ENCODE measurements at regions not wholly inside any gene's neighbourhood (a gene's known extent, or its start where the extent isn't known, plus 50 kb on each side); places are given as distances from the start of the nearest gene placed in this dataset.

DNA sequence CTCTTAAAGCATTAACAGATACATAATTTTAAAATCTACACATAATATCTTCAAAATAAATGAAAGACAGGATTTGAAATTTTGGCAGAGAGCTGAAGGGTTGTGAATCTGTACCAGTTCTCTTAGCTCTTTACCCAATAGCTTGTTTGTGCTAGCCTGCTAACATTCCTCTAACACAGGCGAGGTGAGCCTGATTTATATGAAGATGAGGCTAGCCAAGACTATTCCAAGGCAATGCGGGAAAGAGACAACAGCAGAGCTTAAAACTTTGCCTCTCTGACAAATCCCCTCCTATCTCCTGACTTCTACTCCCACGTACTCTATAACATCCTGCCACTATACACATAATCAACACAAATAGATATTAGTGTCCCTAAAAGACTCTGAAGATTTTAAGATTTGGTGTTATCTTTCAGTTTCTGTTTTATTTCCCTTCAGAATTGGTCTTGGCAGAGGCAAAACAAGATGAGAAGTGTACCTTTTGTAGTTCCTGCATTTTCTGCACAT lies 745.6 kb upstream of the ZNF608 start:
- no peak for DNase-seq (ENCODE audit: low read depth, low spot score)
- H3K27ac ChIP-seq, result no peak overlapping the region

DNA sequence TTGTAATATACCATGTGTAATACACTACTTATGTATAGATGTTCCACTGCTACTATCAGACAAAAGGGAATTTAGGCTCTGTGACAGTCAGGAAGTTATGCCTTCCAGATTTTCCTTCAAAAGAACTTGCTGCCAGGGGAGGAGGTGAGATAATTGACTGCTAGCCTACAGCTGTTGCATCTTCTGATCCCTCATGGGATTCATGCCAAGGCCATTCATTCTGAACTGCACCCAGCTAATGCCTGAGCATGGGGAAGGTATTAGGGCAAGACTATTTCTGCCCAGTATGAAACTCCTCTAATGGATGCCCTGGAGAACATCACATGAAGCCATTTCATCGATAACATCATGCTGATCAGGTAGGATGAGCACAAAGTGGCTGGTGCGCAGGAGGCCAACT lies 746.5 kb upstream of the ZNF608 start:
- no peak for DNase-seq (ENCODE audit: low read depth, low spot score)
- H3K27ac ChIP-seq, result no peak overlapping the region

GRCh38 chr5:125496393-125496792 lies 750.0 kb upstream of the ZNF608 start:
- no peak for DNase-seq (ENCODE audit: low read depth, low spot score)
- H3K27ac ChIP-seq, result no peak overlapping the region

- DNase-seq (ENCODE audit: low read depth, low spot score), result no peak
- H3K27ac ChIP-seq, result no peak overlapping the region
Measured at GRCh38 chr5:125497651-125498050, 751.2 kb upstream of the ZNF608 start.

DNA sequence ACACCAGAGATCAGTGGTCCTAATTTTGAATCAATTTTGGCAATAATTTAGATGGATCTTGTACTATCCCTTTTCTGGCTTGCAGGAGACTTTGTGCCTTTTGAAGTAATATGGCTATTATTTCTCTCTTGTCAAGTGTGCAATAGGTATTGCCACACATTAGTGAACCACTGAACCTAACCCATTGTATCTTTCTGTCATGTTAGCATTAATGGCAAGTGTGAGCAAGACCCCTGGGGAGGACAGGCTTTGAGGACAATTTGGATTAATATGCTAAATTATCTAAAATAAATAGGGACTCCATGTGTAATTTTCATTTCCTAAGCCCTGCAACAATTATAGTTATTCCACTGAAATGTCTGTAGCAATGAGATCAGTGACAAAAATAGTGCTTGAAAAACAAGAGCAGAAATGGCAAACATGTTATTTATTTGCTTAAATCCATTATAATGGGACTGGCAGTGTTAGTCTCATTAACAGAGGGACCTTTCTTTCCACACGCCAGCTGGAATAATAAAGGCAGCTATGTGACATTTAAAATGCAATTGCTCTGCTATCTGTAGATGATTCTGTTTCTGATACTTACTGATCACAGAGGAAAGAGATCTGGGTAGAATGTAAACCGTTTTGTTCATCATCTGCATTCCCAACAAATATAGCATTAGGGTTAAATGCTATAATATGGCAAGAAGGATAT lies 753.3 kb upstream of the ZNF608 start:
- no peak overlapping the region for H3K27ac ChIP-seq
- DNase-seq (ENCODE audit: low read depth, low spot score), result no peak

DNA sequence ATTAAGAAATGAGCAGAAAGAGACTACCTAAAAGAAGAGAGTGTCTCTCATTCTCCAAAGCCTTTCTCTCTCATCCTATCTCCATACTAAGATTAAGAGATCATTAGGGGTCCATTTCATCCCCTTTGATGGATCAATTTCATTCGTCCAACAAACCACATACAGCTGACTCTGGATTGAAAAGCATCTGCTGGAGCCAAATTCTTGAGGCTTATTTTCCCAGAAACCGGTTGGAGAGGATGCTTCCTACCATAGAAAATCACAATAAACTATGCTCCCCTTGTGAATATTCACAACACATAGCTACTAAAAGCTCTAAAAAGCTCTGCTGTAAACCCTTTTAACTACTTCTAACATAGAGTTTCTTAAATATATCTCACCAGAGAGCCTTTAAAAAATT lies 755.0 kb upstream of the ZNF608 start:
- no peak overlapping the region for H3K27ac ChIP-seq
- no peak for DNase-seq (ENCODE audit: low read depth, low spot score)

DNA sequence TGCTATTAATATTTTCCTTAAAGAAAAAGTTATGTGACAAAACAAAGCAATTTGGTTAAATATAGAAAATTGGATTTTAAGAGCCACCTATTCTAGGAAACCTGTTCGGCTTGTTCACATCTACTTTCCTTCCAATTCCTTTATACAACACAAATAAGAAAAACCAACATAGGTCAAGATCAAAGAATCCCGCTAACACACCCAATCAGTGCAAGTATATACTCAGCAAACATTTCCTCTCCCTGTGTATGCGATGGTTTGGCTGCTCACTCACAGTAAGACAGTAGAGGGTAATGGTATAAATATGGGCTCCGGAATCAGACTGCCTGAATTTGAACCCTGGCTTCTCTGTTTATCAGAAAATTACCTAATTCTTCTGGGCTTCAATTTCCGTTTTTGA lies 757.5 kb upstream of the ZNF608 start:
- H3K27ac ChIP-seq, result no peak overlapping the region
- no peak for DNase-seq (ENCODE audit: low read depth, low spot score)

GRCh38 chr5:125505115-125505514 lies 758.7 kb upstream of the ZNF608 start:
- DNase-seq (ENCODE audit: low read depth, low spot score), result no peak
- H3K27ac ChIP-seq, result no peak overlapping the region

DNA sequence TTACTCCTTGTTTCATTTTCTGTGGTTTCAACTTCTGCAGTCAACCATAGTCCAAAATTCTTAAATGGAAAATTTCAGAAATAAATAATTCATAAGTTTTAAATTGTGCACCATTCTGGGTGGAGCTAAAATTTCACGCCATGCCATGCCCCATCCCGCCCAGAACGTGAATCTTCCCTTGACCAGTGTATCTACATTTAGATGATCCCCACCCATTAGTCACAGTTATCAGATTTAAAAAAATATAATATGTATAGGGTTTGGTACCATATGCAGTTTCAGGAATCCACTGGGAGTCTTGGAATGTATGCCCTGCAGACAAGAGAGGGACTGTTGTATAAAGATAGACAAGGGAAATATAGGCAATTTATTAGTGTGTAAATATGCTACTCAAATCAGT lies 759.7 kb upstream of the ZNF608 start:
- no peak overlapping the region for H3K27ac ChIP-seq
- no peak for DNase-seq (ENCODE audit: low read depth, low spot score)

GRCh38 chr5:125508225-125508624 lies 761.8 kb upstream of the ZNF608 start:
- no peak overlapping the region for H3K27ac ChIP-seq
- DNase-seq (ENCODE audit: low read depth, low spot score), result no peak

- no peak overlapping the region for H3K27ac ChIP-seq
- no peak for DNase-seq (ENCODE audit: low read depth, low spot score)
Measured at GRCh38 chr5:125510651-125511050, 764.2 kb upstream of the ZNF608 start.

- no peak for DNase-seq (ENCODE audit: low read depth, low spot score)
- no peak overlapping the region for H3K27ac ChIP-seq
Measured at GRCh38 chr5:125517973-125518550, 771.6 kb upstream of the ZNF608 start.

DNA sequence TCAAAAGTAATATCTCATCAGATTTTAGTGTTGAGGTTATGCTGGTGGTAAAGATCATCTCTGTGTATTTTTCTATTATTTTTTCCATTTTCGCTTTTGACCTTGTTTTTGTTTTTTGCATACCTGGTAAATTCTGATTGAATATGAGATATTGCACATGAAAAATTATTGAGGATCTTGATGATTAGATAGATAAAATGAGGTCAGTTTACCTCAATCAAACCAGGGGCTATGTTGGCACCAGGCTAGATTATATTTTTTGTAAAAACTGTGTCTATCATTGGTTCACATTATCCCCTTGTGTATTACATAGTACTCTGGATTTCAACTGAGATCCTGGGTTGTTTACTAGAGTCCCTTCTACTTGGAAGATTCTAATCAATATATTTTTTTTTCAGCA lies 774.9 kb upstream of the ZNF608 start:
- no peak for DNase-seq (ENCODE audit: low read depth, low spot score)
- no peak overlapping the region for H3K27ac ChIP-seq

- no peak for DNase-seq (ENCODE audit: low read depth, low spot score)
- H3K27ac ChIP-seq, result peak overlapping the region; percentile 22
Measured at GRCh38 chr5:125525356-125525755, 778.9 kb upstream of the ZNF608 start.

GRCh38 chr5:125526966-125527365 lies 780.5 kb upstream of the ZNF608 start:
- peak overlapping the region; percentile 6 for H3K27ac ChIP-seq
- DNase-seq (ENCODE audit: low read depth, low spot score), result no peak

GRCh38 chr5:125528881-125529280 lies 782.4 kb upstream of the ZNF608 start:
- no peak overlapping the region for H3K27ac ChIP-seq
- DNase-seq (ENCODE audit: low read depth, low spot score), result no peak

- no peak for DNase-seq (ENCODE audit: low read depth, low spot score)
- no peak overlapping the region for H3K27ac ChIP-seq
Measured at GRCh38 chr5:125530833-125531615, 784.6 kb upstream of the ZNF608 start.

DNA sequence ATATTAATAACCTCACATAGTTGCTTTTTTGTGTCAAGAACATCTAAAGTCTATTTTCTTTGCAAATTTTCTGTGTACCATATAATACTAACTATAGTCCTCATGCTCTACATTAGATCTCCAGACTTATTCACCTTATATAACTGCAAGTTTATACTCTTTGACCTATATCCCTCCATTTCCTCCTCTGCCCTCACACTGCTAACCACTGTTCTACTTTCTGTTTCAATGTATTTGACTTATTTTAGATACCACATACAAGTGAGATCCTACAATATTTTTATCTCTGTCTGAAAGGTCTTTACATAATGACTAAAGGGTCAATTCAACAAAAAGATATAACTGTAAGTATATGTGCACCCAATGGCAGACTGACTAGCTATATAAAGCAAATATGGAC lies 789.7 kb upstream of the ZNF608 start:
- peak overlapping the region; percentile 50 for H3K27ac ChIP-seq
- no peak for DNase-seq (ENCODE audit: low read depth, low spot score)

- peak overlapping the region; percentile 50 for H3K27ac ChIP-seq
- no peak for DNase-seq (ENCODE audit: low read depth, low spot score)
Measured at GRCh38 chr5:125536582-125536981, 790.1 kb upstream of the ZNF608 start.

DNA sequence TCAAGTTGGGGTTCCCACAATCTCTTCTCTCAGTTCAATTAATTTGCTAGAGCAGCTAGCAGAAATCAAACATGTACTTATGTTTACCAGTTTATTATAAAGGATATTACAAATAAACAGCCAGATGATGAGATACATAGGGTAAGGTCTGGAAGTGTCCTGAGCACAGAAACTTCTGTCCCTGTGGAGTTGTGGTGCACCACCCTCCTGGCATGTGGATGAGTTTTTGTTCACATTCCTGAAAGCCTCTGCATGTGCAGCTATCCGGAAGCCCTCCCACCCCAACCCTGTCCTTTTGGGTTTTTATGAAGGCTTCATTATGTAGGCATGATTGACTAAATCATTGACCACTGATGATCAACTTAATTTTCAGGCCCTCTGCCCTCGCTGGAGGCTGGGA lies 791.2 kb upstream of the ZNF608 start:
- no peak for DNase-seq (ENCODE audit: low read depth, low spot score)
- no peak overlapping the region for H3K27ac ChIP-seq

GRCh38 chr5:125538469-125538868 lies 792.0 kb upstream of the ZNF608 start:
- H3K27ac ChIP-seq, result no peak overlapping the region
- no peak for DNase-seq (ENCODE audit: low read depth, low spot score)
